ENCODE measurements at regions not wholly inside any gene's neighbourhood (a gene's known extent, or its start where the extent isn't known, plus 50 kb on each side); places are given as distances from the start of the nearest gene placed in this dataset.

- TF ChIP-seq POLR2A (IDR thresholded peaks at IDR 0.05) (no peak), EP300 (IDR thresholded peaks at IDR 0.05) (no peak)
- TF ChIP-seq, protein P1, sequence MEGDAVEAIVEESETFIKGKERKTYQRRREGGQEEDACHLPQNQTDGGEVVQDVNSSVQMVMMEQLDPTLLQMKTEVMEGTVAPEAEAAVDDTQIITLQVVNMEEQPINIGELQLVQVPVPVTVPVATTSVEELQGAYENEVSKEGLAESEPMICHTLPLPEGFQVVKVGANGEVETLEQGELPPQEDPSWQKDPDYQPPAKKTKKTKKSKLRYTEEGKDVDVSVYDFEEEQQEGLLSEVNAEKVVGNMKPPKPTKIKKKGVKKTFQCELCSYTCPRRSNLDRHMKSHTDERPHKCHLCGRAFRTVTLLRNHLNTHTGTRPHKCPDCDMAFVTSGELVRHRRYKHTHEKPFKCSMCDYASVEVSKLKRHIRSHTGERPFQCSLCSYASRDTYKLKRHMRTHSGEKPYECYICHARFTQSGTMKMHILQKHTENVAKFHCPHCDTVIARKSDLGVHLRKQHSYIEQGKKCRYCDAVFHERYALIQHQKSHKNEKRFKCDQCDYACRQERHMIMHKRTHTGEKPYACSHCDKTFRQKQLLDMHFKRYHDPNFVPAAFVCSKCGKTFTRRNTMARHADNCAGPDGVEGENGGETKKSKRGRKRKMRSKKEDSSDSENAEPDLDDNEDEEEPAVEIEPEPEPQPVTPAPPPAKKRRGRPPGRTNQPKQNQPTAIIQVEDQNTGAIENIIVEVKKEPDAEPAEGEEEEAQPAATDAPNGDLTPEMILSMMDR (IDR thresholded peaks at IDR 0.05) = no peak
Measured at GRCh38 chr5:14082973-14083372, 60.2 kb upstream of the TRIO start.
